Kidney (tissue), 13 donors: ENCODE measurements at regions not wholly inside any gene's neighbourhood (a gene's known extent, or its start where the extent isn't known, plus 50 kb on each side); places are given as distances from the start of the nearest gene placed in this dataset.

Experiments used
- DNase-seq, 5 donors: peaks; one replicate each; pipeline ENCODE4 v3.0.0-alpha.2; 2013 to 2020
- FAIRE-seq: peaks from 2 replicates; lab custom pipeline; 2012; peaks lifted over from hg19 to GRCh38; lab: Jason Lieb, UNC
- H3K27ac ChIP-seq, 2 donors: one replicate each; pipeline ENCODE4 v1.7.0; 2013; ENCODE audit warnings: low read depth in 2 of 2, low read length in 2 of 2, inconsistent platforms in 1 of 2
- H3K27me3 ChIP-seq: one replicate; pipeline ENCODE4 v1.7.1; 2013; ENCODE audit warnings: low read length, inconsistent platforms; ENCODE audit not compliant: control insufficient read depth, insufficient read depth
- H3K36me3 ChIP-seq, 3 donors: one replicate each; pipeline versions ENCODE4 v1.7.0 to v1.7.1; 2013; ENCODE audit warnings: low read length in 3 of 3, control low read depth in 1 of 3, inconsistent platforms in 1 of 3; ENCODE audit not compliant: insufficient read depth in 3 of 3, control insufficient read depth in 2 of 3
- H3K4me1 ChIP-seq, 3 donors: one replicate each; pipeline versions ENCODE4 v1.7.0 to v1.7.1; 2013; ENCODE audit warnings: low read length in 3 of 3, inconsistent platforms in 1 of 3, low read depth in 1 of 3; ENCODE audit not compliant: control insufficient read depth in 2 of 3, insufficient read depth in 2 of 3
- H3K4me3 ChIP-seq, 3 donors: one replicate each; pipeline versions ENCODE4 v1.7.0 to v1.8.1; 2013; ENCODE audit warnings: low read length in 3 of 3, control low read depth in 1 of 3, inconsistent platforms in 1 of 3
- H3K9ac ChIP-seq, 3 donors: one replicate each; pipeline versions ENCODE4 v1.7.0 to v1.7.1; 2013; ENCODE audit warnings: low read length in 3 of 3, control low read depth in 1 of 3, inconsistent platforms in 1 of 3
- H3K9me3 ChIP-seq, 3 donors: one replicate each; pipeline versions ENCODE4 v1.7.0 to v1.7.1; 2013; ENCODE audit warnings: low read length in 3 of 3, control low read depth in 1 of 3, inconsistent platforms in 1 of 3; ENCODE audit not compliant: control insufficient read depth in 2 of 3, insufficient read depth in 1 of 3
- CTCF ChIP-seq: IDR thresholded peaks from 3 replicates; pipeline ENCODE4 v1.5.1; 2012; ENCODE audit warnings: mild to moderate bottlenecking, moderate library complexity, borderline replicate concordance; ENCODE audit not compliant: insufficient read depth; ENCODE audit errors: extremely low read depth
- intact Hi-C: fragments of 100-400 bp; cut with DNase I; formaldehyde crosslinking; loops from one replicate; pipeline ENCODE4 v1.11.1; 2022
- donor health status: control.
- donor health status: control.
- donor health status: control.
- donor health status: control.
- donor health status: control.
- donor health status: DM: yes; HTN: yes; CAD: no.
- donor health status: Normal renal cell carcinoma (clear cell type).

GRCh38 chr13:111552891-111553655 lies 232.6 kb downstream of the TEX29 start:
- Histone ChIP-seq H3K27ac (no peak overlapping the region), H3K4me3 (no peak overlapping the region), H3K27me3 (no peaks in the 10 kb centered on the region), H3K9me3 (no peaks in the 10 kb centered on the region), H3K4me1 (no peaks in the 10 kb centered on the region), H3K36me3 (no peaks in the 10 kb centered on the region), H3K9ac (no peak overlapping the region)
- FAIRE-seq, result no peak
- no peak for TF ChIP-seq CTCF
- peak in 1 of 5 donors; percentile 47 for DNase-seq
- intact Hi-C loops, result no loop called here

GRCh38 chr13:111554539-111555267 lies 234.3 kb downstream of the TEX29 start:
- intact Hi-C loops, result no loop called here
- FAIRE-seq, result no peak
- no peaks in the 10 kb centered on the region for H3K27me3 ChIP-seq

GRCh38 chr13:111555268-111555808 lies 234.9 kb downstream of the TEX29 start:
- FAIRE-seq (no peak), DNase-seq (peak in 1 of 5 donors; percentile 9)
- no peak overlapping the region for H3K27ac ChIP-seq
- no peaks in the 10 kb centered on the region for H3K27me3 ChIP-seq
- no peaks in the 10 kb centered on the region for H3K9me3 ChIP-seq
- TF ChIP-seq CTCF, result no peak
- H3K9ac ChIP-seq, result no peak overlapping the region
- H3K4me1 ChIP-seq, result no peaks in the 10 kb centered on the region
- no peak overlapping the region for H3K4me3 ChIP-seq
- H3K36me3 ChIP-seq, result no peaks in the 10 kb centered on the region
- intact Hi-C loops, result no loop called here

More at GRCh38 chr13:111554539-111555267, 234.3 kb downstream of the TEX29 start:
- TF ChIP-seq CTCF, result no peak
- no peak overlapping the region for H3K27ac ChIP-seq
- no peaks in the 10 kb centered on the region for H3K9me3 ChIP-seq
- H3K4me1 ChIP-seq, result no peaks in the 10 kb centered on the region
- no peak overlapping the region for H3K9ac ChIP-seq
- peak in 1 of 5 donors; percentile 37 for DNase-seq
- H3K4me3 ChIP-seq, result no peak overlapping the region
- H3K36me3 ChIP-seq, result no peaks in the 10 kb centered on the region
